NCI-H128 (cell line): ENCODE measurements at regions not wholly inside any gene's neighbourhood (a gene's known extent, or its start where the extent isn't known, plus 50 kb on each side); places are given as distances from the start of the nearest gene placed in this dataset.
"Not testable (repeated sequence)": the region's sequence is repeated elsewhere in the genome, so short reads cannot be mapped to it uniquely, and the experiment has no call there.

Source experiments
- DNase-seq: peaks from one replicate; lab custom pipeline; 2025; ENCODE audit not compliant: unreplicated experiment; lab: John Stamatoyannopoulos, UW

DNA sequence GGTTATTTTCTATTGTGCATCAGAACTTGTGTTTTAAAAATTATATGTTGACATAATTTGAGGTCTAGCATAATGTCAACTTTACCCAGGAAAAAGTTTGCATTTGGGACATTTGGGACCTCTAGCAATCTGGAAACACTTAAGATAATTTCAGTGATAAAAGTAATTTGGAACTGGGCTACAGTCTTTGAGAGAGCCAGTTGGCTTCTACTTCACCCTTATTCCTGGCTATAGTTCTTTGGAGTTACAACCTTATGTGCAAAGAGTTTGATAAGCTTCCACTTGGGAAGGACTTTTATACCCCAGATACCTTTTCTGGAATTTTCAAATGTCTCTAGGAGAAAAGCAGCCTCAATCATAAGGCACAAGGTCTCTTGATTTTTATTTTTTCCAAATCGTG lies 139.3 kb downstream of the ARRDC3 start:
- DNase-seq: no peak

- DNase-seq: no peak
These were observed 139.8 kb downstream of the ARRDC3 start for GRCh38 chr5:91243286-91243685.

DNA sequence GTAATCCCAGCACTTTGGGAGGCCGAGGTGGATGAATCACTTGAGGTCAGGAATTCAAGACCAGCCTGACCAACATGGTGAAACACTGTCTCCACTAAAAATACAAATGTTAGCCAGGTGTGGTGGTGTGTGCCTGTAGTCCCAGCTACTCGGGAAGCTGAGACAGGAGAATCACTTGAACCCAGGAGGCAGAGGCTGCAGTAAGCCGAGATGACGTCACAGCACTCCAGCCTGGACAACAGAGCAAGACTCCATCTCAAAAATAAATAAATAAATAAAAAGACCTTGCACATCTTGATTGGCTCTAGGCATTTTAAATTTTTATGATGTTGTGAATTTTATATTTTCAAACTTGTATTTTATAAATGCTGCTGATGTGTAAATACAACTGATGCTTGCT lies 141.7 kb downstream of the ARRDC3 start:
- DNase-seq: not testable (repeated sequence)

DNA sequence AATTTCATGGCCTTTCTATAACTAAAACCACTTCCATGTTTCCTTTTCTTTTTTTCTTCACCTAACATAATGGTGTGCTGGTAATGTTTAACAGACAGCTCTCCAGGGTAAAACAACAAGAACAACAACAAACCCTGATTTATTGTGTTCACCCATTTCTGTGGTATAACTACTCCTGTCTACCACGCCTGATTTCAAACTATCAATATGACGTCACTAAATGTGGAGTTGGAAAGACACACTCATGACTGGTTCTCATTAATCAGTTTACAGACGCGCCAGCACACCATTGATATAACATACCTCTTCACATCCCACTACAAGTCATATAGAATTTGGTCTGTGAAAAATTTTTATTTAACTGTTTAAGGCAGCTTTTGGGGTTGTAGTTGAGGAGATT lies 142.9 kb downstream of the ARRDC3 start:
- DNase-seq: no peak

DNA sequence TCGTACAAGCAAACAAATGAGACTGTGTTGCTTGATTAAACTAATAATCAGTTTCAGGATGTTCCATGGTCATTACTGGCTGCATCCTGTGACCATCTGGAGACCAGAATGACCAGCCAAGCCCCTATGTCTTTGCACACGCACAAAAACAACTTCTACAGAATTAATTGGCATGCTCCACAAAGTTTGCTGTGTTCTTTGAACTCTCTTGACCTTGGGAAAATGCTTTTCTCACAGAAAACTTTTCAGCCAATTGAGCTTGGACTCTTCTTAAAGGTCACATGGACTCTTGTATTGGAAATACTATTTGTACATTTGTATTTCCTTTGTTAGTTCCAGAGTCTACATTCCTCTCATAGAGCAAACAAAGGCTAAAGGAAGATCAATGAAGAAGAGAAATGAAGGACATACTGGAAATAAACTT lies 147.8 kb downstream of the ARRDC3 start:
- DNase-seq: no peak

- no peak for DNase-seq
These were observed 150.6 kb downstream of the ARRDC3 start for GRCh38 chr5:91232523-91232922.

GRCh38 chr5:91229031-91229727 lies 153.9 kb downstream of the ARRDC3 start:
- no peak for DNase-seq

GRCh38 chr5:91228188-91228587 lies 154.9 kb downstream of the ARRDC3 start:
- DNase-seq: no peak

- DNase-seq: no peak
These were observed 157.1 kb downstream of the ARRDC3 start for GRCh38 chr5:91225848-91226686.

DNA sequence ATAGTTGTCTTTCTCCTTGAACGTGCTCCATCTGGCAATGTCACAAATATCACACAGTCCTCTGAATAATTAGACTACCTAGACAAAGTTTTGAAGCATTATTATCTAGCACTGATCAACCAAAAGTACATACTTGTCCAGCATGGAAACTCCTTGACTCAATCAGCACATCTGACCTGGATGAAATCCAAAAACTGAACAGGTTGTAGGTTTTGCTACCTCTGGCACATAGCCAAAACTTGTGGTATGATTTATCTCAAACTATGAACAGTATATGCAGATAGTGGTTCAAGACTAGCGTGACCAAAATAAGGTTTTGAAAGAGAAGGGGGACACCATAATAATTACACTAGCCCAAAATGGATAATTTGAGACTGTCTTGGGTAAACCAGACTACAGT lies 158.1 kb downstream of the ARRDC3 start:
- no peak for DNase-seq

DNA sequence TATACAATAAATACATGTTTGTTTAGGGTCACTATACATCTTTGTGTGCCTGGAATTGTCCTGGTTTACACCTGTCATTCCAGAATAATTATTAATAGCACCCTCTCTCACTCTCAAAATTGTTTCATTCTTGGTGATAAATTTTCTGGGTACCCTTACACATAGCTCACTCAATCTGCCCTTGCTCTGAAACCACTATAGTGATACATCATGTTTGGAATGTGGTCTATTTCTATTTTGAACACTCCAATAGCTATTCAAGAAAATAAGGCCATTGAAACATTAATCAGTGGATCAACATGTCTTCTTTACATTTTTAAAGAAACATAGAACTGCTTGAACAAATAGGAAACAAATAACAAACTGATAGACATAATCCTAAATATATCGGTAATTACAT lies 158.7 kb downstream of the ARRDC3 start:
- DNase-seq: no peak

DNA sequence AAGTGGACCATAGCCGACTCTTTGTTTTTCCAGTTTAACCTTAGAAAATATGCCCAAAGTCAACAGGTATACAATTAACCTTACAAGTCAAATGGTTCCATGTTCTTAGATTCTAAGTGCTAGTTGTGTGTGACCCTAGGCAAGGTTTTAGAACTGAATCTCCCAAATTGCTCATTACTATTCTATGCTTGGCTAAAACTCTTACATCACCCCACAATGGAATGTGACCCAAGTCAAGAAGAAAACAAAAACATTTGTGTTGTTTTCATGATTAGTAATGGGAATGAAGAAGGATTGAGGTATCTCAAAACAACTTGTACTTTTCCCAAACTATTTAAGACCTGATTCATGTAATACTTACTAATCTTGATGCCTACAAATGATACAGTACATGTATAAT lies 159.2 kb downstream of the ARRDC3 start:
- no peak for DNase-seq

DNA sequence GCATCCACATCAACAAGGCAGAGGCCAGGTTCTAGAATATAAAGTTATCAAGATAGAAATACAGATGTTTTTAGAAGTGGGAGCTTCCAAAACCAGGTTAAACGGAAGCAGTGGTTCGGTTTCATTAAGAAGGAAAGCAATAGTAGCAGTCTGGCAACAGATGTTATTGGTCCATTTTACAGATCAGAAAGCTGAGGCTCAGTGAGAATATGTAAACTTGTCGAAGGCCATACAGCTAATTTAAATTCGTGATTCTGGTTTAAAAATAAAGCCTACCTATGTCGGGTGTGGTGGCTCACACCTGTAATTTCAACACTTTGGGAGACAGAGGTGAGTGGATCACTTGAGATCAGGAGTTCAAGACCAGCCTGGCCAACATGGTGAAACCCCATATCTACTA lies 160.6 kb downstream of the ARRDC3 start:
- no peak for DNase-seq

DNA sequence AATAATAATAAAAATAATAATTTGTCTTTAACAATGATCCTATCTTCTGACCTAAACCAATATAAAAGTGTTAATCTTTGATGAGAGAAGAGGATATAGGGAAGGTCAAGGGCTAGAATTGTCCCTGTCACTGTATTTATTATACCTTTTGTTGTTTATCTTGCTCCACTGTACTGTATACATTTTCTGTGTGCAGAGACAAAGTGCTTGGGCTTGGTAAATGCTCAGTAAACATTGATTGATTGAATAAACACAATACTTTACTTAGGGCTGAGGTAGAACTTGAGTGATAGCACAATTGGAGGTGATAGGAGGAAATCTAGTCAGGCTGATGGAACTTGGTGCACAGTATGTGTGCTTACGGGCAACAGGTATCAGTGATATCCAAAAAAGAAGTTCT lies 161.2 kb downstream of the ARRDC3 start:
- no peak for DNase-seq

DNA sequence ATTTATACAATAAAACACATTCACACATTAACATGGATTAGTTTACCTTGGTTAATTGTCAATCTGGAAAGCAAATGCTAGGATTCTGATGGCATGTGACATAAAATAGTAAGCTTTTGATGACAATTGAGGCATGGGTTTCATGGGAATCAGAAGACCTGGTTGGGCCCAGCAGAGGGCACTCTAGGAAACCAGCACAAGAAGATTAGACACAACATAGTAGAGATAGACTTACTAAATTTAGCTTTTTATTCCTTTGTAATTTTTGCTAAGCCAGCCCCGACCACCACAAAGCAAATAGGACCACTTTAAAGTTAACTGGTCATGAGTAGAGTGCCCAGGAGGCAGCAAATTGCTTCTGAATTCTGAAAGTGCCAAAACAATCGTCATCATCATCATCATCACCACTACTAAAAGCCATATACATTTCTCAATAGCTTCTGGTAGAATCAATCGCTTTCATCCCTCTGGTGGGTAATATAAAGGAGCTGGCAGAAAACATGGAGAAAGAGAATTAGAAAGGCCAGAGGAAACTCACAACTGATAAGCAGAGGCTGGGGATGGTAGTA lies 163.2 kb downstream of the ARRDC3 start:
- no peak for DNase-seq

GRCh38 chr5:91219091-91219802 lies 163.9 kb downstream of the ARRDC3 start:
- DNase-seq: no peak

DNA sequence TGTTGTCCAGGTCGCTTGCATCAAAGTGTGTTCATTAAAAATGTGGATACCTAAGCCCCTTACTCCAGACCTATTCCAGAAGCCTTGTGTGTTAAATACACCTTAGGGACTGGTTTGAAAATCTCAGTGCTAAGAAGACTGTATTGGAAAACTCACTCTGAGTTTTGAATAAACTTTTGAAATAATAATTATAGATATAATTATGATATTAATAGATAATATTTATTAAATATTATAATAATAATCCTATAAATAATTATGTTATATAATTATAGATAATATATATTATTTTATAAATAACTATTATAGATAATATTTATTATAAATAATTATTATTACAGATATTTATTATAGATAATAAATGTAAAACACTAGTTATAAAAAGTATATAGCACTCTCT lies 165.3 kb downstream of the ARRDC3 start:
- no peak for DNase-seq

DNA sequence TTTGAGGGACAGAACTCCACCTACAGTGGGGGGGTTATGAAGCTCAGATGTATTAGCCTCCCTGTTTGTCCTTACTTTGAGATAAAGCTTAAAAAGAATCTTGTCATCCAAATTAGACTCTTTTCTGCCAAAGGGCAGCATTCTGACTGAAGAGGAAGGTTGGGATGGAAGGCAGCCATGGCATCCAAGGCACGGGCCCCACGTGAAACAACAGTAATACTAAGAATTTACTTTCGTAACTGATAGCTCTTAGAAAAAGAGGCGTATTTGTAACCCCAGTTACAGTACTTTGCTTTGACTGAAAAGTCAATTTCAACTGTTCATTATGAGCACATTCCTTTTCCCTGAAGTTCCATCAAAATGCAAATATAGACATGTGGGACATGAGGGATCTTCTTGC lies 168.5 kb downstream of the ARRDC3 start:
- no peak for DNase-seq
